HG02759 (cell line): ENCODE measurements at regions not wholly inside any gene's neighbourhood (a gene's known extent, or its start where the extent isn't known, plus 50 kb on each side); places are given as distances from the start of the nearest gene placed in this dataset.
"Not testable (repeated sequence)": the region's sequence is repeated elsewhere in the genome, so short reads cannot be mapped to it uniquely, and the experiment has no call there.

Source experiments
- ATAC-seq: cut with Tn5 transposase; IDR thresholded peaks from one replicate; pipeline ENCODE4 v1.9.1; 2021; ENCODE audit warnings: mild to moderate bottlenecking, moderate library complexity; ENCODE audit not compliant: unreplicated experiment

DNA sequence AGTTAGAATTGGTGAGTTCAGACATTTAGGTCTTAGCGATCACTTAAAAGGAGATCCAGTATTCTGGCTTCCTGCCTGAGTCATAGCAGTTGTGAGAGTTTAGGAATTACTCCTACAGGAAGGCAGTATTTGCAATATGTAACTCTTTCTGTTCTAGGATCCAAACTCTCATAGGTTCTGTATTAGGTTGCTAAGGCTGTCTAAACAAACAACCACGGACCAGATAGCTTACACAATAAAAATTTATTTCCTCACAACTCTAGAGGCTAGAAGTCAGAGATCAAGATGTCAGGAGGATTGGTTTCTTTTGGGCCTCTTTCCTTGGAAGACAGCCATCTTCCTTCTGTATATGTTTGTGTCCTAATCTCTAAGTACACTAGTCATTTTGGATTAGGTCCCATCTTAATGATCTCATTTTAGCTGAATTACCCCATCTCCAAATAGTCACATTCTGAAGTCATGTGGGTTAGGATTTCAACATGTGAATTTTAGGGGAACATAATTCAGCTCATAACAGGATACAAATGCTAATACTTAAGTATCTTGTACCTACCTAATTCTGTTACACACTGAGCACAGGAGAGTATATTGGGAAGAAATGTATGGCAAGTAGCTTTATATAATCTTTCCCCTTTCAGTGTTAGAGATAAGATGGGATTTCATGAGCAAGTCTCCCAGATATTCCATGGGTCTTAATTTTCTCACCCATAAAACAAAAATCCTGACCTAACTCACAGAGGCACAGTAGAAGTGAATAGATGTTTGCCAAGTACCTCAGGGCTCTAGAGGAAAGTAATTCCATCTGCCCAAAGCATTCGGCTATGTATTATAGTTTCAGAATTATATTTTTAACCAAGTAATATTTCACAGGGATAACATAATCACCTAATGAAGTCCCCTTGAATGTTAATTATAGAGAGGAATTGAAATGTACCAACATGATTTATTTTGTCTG is 144.4 kb downstream of the PTBP2 start:
- ATAC-seq: no peak

- no peak for ATAC-seq
These were observed 151.2 kb downstream of the PTBP2 start for GRCh38 chr1:96872757-96873156.

DNA sequence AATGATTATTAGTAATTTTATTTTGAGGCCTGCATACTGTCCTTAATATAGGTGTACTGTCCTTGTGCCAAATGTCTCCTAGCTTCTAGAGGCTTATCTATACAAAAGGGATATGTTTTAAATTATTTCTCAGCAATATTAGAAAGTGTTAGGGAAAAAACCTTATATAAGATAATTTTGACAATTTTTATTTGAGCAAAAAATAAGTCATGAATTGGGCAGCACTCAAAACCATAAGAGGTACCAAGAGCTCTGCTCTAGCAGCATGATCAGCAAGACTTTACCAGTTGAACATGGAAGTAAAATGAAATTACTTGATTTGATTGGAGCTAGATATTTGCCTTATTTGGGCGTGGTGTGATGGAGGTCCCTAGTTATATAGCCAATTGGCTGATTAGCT is 157.1 kb downstream of the PTBP2 start:
- no peak for ATAC-seq

DNA sequence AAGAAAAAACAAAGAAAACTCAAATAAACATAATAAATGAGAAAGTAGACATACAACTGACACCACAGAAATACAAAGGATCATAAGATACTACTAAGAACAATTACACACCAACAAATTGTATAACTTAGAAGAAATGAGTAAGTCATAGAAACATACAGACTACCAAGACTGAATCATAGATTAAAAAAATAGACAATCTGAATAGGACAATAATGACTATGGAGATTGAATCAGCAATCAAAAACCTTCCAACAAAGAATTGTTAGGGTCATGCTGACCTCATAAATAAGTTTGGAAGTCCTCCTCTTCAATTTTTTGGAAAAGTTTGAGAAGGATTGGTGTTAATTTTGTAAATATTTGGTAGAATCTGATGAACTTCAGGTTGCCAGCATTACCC is 159.0 kb downstream of the PTBP2 start:
- no peak for ATAC-seq

GRCh38 chr1:96882096-96882495 is 160.5 kb downstream of the PTBP2 start:
- no peak for ATAC-seq

DNA sequence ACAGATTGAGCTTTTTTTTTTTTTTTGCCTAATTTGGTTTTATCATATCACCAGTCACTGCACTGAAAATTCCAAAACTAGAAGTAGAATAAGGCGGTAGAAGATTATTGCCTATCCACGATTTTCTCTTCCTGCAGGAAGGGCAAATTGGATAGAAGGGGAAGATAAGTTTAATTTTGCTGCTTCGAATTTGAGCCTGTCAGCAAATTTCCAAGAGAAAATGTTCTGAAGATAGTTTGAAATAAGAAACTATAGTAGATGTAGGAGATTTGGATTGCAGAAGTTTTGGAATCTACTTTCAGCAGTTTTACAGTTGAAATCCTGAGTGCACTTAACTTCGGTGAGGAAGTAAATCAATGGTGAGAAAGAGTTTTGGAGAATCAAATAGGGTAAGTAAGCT is 164.9 kb downstream of the PTBP2 start:
- no peak for ATAC-seq

DNA sequence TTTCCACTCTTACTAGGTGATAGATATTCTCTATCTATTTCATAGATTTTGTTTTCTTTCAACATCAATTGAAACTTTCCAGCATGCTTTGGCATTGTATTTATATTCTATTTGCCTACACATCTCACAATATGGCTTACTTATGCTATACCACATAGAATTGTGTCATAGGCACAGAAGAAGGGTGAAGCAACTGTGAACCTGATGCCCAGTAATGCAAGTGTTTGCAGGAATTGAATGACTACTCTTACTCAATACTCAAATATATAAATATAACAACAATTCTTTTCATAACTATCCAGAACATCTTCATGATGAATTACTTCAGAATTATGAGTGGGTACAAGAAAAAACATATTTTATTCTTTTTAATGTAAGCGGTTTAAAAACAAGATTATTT is 165.9 kb downstream of the PTBP2 start:
- no peak for ATAC-seq

- no peak for ATAC-seq
These were observed 180.3 kb downstream of the PTBP2 start for GRCh38 chr1:96901783-96902363.

- ATAC-seq: no peak
These were observed 190.7 kb downstream of the PTBP2 start for GRCh38 chr1:96912248-96912647.

- ATAC-seq: not testable (repeated sequence)
These were observed 194.1 kb downstream of the PTBP2 start for GRCh38 chr1:96915701-96916100.

GRCh38 chr1:96918406-96918805 is 196.8 kb downstream of the PTBP2 start:
- no peak for ATAC-seq

- no peak for ATAC-seq
These were observed 200.6 kb downstream of the PTBP2 start for GRCh38 chr1:96922181-96922580.

DNA sequence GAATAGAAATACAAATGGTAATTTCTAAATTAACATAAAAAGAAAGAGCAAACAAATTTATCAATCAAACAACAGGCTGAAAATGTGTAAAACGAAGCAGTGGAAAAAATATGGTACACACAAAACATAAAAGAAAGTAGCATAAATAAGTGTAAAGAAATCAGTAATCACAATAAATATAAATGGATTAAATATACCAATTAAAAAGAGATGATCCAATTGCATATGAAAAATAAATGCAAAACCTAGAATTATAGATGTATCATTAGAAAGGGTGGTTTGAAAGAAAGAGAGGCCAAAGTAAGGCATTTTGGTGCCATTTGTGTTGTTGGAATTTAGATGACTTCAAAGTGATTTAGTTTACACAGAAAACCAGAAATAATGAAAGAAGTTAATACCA is 202.2 kb downstream of the PTBP2 start:
- no peak for ATAC-seq

GRCh38 chr1:96926176-96926575 is 204.6 kb downstream of the PTBP2 start:
- ATAC-seq: no peak

GRCh38 chr1:96927125-96927524 is 205.5 kb downstream of the PTBP2 start:
- ATAC-seq: no peak

GRCh38 chr1:96931136-96931535 is 209.6 kb downstream of the PTBP2 start:
- ATAC-seq: no peak

- ATAC-seq: no peak
These were observed 212.7 kb downstream of the PTBP2 start for GRCh38 chr1:96934282-96934681.

DNA sequence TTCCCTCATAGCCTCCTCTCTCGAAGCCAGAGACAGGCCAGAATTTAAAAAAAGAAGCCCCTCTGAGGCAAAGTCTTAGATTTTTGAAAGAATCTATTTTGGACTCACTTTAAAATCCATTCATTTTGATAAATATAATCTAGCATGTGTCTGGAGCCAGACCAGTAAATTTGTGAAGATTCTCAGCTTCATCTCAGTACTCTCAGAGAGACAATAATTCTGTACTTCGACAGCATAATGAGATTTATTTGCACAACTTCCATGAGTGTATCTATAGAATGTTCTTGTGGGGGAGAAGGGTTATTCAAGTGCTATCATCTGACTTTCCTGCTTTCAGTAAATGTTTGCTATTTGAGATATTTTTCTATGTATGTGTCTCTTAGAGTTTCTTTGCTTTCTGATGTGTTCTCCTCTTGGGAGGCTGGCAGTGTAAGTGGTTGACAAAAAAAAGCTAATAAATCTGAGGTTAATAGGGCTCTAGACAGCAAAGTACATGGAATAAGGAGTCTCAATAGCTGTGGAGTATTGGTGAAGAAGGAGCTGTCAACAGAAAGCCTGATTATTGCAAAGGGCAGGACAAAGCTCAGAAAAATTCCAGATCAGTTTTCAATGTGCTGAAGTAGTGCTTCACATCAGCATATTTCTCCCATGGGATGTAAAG is 223.0 kb downstream of the PTBP2 start:
- ATAC-seq: no peak

- no peak for ATAC-seq
These were observed 224.0 kb downstream of the PTBP2 start for GRCh38 chr1:96945509-96946084.

DNA sequence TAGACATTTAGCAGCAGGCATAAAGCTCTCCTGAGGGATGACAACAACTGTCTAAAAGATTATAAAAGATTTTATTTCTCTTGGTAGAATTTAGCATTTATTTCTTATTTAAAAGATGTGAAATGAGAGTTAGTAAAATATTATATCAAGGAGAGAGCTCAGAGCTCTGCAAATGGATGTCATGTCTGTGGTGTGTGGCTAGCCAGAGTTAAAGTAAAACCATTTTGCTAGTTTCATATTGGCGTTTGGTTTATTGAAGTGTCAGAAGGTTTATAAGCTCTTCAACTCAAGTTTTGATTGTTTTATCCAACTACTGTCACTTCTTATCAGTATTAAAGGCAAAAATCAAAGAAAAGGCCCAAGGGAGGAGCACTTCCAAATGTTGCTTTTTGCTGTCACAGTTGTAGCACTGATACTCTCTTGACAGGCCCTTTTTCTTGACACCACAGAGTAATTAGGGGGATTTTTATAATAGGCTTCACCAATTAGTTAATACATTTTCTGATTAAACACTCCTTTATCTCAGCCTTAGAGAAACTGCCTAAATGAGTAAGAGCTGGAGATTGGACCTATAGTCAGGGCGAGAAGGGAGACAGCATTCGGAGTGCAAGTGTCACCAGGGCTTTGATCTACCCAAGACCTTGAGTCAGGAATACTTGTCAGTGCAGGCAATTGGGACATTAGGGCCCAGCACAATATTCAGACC is 233.9 kb downstream of the PTBP2 start:
- ATAC-seq: no peak

GRCh38 chr1:96962216-96962615 is 240.6 kb downstream of the PTBP2 start:
- no peak for ATAC-seq
